ENCODE measurements at regions not wholly inside any gene's neighbourhood (a gene's known extent, or its start where the extent isn't known, plus 50 kb on each side); places are given as distances from the start of the nearest gene placed in this dataset.
A peak's percentile ranks its signal among the peaks of the same experiment; 100 is the strongest.

GRCh38 chr2:177088529-177088928 lies 124.1 kb upstream of the HNRNPA3 start:
- DNase-seq, result no peak

DNA sequence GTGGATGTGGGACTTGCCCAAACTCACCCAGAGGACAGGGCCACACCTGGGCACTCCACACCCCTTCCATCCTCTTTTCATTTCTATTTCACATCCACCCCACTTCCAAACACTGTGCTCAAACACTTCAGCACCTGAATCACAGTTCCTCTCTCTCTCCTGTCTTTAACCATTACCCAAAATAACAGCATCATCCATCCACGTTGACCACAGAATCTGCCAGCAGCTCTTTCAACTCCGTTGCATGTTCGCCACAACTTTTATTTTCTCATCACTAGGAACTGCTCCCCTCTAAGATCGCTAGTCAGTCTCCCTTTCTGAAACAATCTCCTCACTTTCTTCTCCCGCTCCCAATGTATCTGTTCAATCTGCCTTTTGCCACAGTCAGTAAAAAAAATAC lies 121.6 kb upstream of the HNRNPA3 start:
- no peak for DNase-seq

DNA sequence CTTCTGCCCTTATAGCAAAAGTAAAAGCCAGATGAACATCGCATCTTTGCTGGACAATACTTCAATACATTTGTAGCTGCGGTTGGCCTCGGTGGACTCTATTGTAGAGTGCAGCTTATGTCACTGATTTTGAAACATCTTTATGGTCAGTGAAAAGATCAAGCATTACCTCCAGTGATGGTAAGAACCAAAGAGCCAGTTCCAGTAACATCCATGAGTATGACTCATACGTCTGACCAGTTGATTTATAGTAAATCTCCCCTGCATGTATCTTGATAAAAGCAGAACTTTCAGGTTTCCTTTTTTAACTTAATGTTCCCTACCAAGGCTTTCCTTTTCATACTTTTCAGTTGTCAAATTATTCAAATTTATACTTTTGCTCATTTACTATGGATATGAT lies 119.2 kb upstream of the HNRNPA3 start:
- DNase-seq, result no peak

GRCh38 chr2:177098001-177098613 lies 114.5 kb upstream of the HNRNPA3 start:
- DNase-seq, result no peak

GRCh38 chr2:177101930-177102329 lies 110.7 kb upstream of the HNRNPA3 start:
- no peak for DNase-seq

DNA sequence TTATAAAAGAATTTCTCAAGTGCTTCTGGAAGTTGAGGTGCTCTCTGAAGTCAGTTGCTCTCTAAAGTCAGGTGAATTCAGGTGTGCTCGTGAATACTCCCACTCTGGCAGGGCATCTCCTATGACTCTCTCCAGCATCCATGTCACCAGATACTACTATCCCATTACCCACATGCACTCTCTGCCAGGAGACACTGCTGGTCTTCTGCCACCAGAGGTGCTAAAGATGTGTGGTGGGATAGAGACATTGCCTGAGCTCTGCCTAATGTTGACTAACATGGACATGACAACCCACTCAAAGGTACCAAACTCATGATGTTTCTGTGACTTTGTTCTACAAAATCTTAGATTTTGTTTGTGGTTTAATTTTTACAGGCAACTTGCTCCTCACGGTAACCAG lies 106.4 kb upstream of the HNRNPA3 start:
- no peak for DNase-seq

DNA sequence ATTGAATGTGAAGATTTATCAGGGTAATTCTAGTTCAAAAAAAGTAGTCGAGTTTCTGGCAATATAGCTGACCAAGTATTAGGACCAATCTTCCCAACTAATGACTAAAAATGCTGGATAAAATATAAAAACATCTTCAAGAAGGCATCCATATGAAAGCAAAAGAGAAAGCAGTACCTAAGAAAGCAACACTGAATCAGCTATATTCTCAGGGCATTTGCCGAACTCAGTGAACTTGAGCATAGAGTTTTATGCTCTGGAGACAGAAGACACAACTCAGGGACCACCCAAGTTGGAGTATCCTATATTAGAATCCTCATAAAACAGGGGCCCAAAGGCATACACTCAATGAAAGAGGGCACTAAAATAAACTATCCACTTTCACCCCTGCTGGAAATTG lies 103.7 kb upstream of the HNRNPA3 start:
- no peak for DNase-seq

GRCh38 chr2:177114712-177115111 lies 97.9 kb upstream of the HNRNPA3 start:
- DNase-seq, result no peak

GRCh38 chr2:177117755-177118154 lies 94.8 kb upstream of the HNRNPA3 start:
- no peak for DNase-seq

- DNase-seq, result no peak
Observed at GRCh38 chr2:177118636-177119035, 94.0 kb upstream of the HNRNPA3 start.

GRCh38 chr2:177119099-177119498 lies 93.5 kb upstream of the HNRNPA3 start:
- DNase-seq, result no peak

DNA sequence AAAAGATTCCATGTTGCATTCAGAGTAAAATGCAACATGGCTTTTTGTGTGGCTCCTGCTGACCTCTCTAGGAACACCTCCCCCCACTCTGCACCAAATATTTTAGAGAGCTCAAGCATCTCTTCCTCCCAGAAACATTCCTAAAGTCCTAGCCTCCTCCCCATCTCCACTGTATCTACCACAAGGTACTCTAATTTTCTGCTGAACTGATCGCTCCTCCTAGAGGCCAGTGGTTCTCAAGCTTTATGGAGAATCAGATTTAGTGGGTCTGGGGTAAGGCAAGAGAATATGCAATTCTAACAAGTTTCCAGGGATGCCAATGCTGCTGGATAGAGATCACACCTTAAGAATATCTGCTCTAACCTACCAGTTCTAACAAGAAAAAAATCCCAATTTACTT lies 89.5 kb upstream of the HNRNPA3 start:
- DNase-seq, result no peak

GRCh38 chr2:177124371-177124770 lies 88.2 kb upstream of the HNRNPA3 start:
- DNase-seq, result no peak

- DNase-seq, result no peak
Observed at GRCh38 chr2:177127821-177128220, 84.8 kb upstream of the HNRNPA3 start.

DNA sequence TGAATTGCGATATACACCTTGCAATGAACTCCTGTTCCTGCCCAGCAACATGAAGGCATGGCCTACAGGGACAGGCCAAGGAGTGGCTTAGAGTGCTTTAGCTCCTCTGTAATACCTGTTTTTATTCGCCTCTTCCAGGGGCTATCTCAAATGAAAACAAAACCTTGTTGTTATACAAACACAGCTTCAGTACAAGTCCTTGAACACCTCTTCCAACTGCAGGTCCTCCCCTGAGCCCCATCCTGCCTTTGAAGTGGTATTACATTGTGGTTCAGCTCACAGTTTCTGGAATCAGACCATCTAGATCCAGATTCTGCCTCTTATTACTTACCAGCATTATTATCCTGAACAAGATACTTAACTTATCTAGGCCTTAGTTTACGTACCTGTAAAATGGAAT lies 83.0 kb upstream of the HNRNPA3 start:
- no peak for DNase-seq

DNA sequence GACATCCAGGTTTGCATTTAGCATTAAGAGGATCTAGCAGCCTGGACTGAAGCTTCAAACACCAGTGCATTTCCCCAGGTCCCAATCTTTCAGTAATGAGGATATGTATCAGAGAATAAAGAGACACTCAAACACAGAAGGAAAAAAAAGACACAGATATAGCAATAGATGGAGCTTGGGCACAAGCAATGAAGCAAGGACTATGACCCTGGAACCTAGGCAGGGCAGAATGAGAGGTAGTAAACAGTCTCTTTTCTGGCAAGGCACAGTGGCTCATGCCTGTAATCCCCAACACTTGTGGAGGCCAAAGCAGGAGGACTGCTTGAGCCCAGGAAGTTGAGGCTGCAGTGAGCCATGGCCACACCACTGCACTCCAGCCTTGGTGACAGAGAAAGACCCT lies 80.7 kb upstream of the HNRNPA3 start:
- DNase-seq, result no peak

DNA sequence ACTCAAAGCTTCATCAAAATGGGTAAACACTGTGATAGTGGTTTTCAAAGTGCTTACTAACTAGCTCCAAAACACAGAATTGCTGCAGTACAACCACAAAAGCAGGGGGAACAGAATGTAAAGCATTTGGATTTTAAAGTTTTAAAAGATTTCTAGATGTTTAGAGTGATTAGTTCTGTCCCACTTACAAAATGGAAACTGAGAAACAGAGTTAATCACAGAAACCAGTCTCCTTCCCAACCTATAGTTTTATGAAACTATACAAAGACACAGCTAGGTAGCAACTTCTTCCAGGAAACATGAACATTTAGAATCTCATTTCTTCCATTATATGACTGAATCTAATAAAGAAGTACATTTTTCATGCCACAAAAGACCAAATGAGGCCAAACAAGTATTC lies 73.8 kb upstream of the HNRNPA3 start:
- DNase-seq, result no peak

DNA sequence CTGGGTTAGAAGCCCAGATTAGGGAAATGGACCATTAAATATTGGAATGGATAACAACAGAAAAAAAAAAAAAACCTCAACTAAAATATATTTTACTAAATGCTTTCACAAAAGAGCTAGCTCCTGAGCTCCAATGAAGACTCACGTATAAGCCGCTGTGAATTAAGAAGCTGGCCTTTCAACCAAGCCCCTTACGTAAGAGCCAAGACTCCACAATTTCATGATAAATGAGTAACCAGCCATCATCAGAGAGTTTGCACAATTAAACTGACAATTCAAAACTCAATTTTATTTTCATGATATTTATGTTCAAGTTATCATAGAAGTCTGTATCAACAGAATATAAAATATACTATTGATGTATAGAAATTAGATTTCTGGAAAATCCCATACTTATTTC lies 70.7 kb upstream of the HNRNPA3 start:
- DNase-seq, result no peak

GRCh38 chr2:177143444-177143843 lies 69.2 kb upstream of the HNRNPA3 start:
- no peak for DNase-seq

GRCh38 chr2:177147093-177147694 lies 65.4 kb upstream of the HNRNPA3 start:
- no peak for DNase-seq

GRCh38 chr2:177147834-177148445 lies 64.7 kb upstream of the HNRNPA3 start:
- DNase-seq, result no peak

- DNase-seq, result peak; percentile 71
Observed at GRCh38 chr2:177148477-177149154, 64.0 kb upstream of the HNRNPA3 start.

DNA sequence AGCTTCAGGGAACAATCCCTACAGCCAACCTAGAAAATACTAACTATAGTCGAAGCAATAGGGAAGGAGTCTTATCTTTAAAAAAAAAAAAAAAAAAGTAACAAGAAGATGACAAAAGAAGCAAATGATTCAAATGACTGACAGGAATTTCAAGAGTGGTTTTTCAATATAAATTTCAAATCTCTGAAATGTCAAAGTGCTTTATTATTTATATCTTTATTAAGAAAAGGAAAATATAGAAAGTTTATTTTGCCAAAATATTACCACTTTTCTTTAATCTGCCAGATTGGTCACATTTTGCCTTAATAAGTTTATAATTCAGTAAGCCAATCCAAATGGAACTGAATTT lies 63.5 kb upstream of the HNRNPA3 start:
- no peak for DNase-seq

DNA sequence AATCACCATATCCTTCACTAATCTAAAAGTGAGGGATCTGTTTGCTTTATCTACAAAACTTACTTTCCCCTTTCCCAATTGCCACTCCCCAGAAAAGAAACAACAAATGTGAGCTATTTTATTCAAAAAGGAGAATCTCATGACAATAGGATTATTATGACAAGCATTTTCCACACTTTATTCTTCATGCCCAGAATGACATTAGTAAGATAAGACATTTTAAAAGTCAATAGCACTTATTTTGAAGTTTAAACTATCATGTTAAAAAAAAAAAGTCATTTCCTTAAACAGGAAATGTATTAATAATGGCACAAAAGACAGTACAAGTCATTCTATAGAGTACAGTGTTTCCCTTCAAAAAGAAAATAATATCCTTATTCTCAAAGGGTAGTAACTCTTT lies 58.8 kb upstream of the HNRNPA3 start:
- no peak for DNase-seq

Measured in activated naive CD4-positive, alpha-beta T cell treated with anti-CD3 and anti-CD28 coated beads, Interleukin-2, amount 50 U/mL, for 16 hours (primary cell).